Medulla oblongata (tissue), 1 donor: ENCODE measurements at regions not wholly inside any gene's neighbourhood (a gene's known extent, or its start where the extent isn't known, plus 50 kb on each side); places are given as distances from the start of the nearest gene placed in this dataset.
A peak's percentile ranks its signal among the peaks of the same experiment; 100 is the strongest.
"Not testable (repeated sequence)": the region's sequence is repeated elsewhere in the genome, so short reads cannot be mapped to it uniquely, and the experiment has no call there.

ENCODE experiments used
- DNase-seq: peaks from one replicate; pipeline ENCODE4 v3.0.0-alpha.2; 2015; ENCODE audit errors: extremely low spot score

GRCh38 chr20:5492937-5493336 is 117.9 kb downstream of the GPCPD1 start:
- no peak for DNase-seq

- DNase-seq = no peak
These were observed 119.4 kb downstream of the GPCPD1 start for GRCh38 chr20:5491455-5491854.

GRCh38 chr20:5489601-5490000 is 121.2 kb downstream of the GPCPD1 start:
- no peak for DNase-seq

GRCh38 chr20:5488823-5489222 is 122.0 kb downstream of the GPCPD1 start:
- no peak for DNase-seq

GRCh38 chr20:5486377-5487054 is 124.3 kb downstream of the GPCPD1 start:
- no peak for DNase-seq

GRCh38 chr20:5484926-5485325 is 125.9 kb downstream of the GPCPD1 start:
- DNase-seq = no peak

GRCh38 chr20:5484346-5484745 is 126.5 kb downstream of the GPCPD1 start:
- no peak for DNase-seq

GRCh38 chr20:5482791-5483190 is 128.0 kb downstream of the GPCPD1 start:
- DNase-seq = no peak

GRCh38 chr20:5481872-5482271 is 128.9 kb downstream of the GPCPD1 start:
- no peak for DNase-seq

GRCh38 chr20:5480824-5481600 is 129.8 kb downstream of the GPCPD1 start:
- DNase-seq = no peak

GRCh38 chr20:5474646-5475550 is 135.9 kb downstream of the GPCPD1 start:
- DNase-seq = peak; percentile 27

- not testable (repeated sequence) for DNase-seq
These were observed 138.9 kb downstream of the GPCPD1 start for GRCh38 chr20:5471866-5472265.

- DNase-seq = no peak
These were observed 139.4 kb downstream of the GPCPD1 start for GRCh38 chr20:5471368-5471767.

- no peak for DNase-seq
These were observed 139.9 kb downstream of the GPCPD1 start for GRCh38 chr20:5470943-5471342.

GRCh38 chr20:5470458-5470857 is 140.3 kb downstream of the GPCPD1 start:
- no peak for DNase-seq

- DNase-seq = no peak
These were observed 141.7 kb downstream of the GPCPD1 start for GRCh38 chr20:5469111-5469510.

- no peak for DNase-seq
These were observed 143.7 kb downstream of the GPCPD1 start for GRCh38 chr20:5467086-5467485.

- no peak for DNase-seq
These were observed 145.2 kb downstream of the GPCPD1 start for GRCh38 chr20:5465604-5465927.

- DNase-seq = no peak
These were observed 145.8 kb downstream of the GPCPD1 start for GRCh38 chr20:5464901-5465603.

- DNase-seq = no peak
These were observed 146.4 kb upstream of the PROKR2 start for GRCh38 chr20:5463007-5463686.

GRCh38 chr20:5453745-5454144 is 137.0 kb upstream of the PROKR2 start:
- not testable (repeated sequence) for DNase-seq
